H9 (cell line): ENCODE measurements at regions not wholly inside any gene's neighbourhood (a gene's known extent, or its start where the extent isn't known, plus 50 kb on each side); places are given as distances from the start of the nearest gene placed in this dataset.

Experiments
- DNase-seq: peaks from one replicate; pipeline ENCODE4 v3.0.0-alpha.2; 2017
- H2AFZ ChIP-seq: one replicate; pipeline ENCODE4 v1.6.1; 2013; ENCODE audit warnings: mild to moderate bottlenecking, low read length, control low read depth, moderate library complexity
- H2AK5ac ChIP-seq: 2 replicates; pipeline ENCODE4 v1.6.1; 2013; ENCODE audit warnings: low read length, control low read depth, mixed read lengths; ENCODE audit not compliant: insufficient read length
- H2BK120ac ChIP-seq: one replicate; pipeline ENCODE4 v1.6.1; 2013; ENCODE audit warnings: low read depth, mild to moderate bottlenecking, low read length, control low read depth, inconsistent platforms; ENCODE audit not compliant: poor library complexity, severe bottlenecking
- H2BK12ac ChIP-seq: 2 replicates; pipeline ENCODE4 v1.6.1; 2013; ENCODE audit warnings: low read length, control low read depth, mixed read lengths, low read depth; ENCODE audit not compliant: insufficient read length
- H2BK15ac ChIP-seq: 2 replicates; pipeline ENCODE4 v1.6.1; 2013; ENCODE audit warnings: low read depth, low read length, control low read depth
- H2BK20ac ChIP-seq: one replicate; pipeline ENCODE4 v1.6.1; 2013; ENCODE audit warnings: low read depth, mild to moderate bottlenecking, low read length, control low read depth, inconsistent platforms; ENCODE audit not compliant: poor library complexity, severe bottlenecking
- H2BK5ac ChIP-seq: 2 replicates; pipeline ENCODE4 v1.6.1; 2013; ENCODE audit warnings: low read length, control low read depth, mixed read lengths; ENCODE audit not compliant: insufficient read length
- H3K14ac ChIP-seq: 2 replicates; pipeline ENCODE4 v1.6.1; 2013; ENCODE audit warnings: low read length, control low read depth; ENCODE audit not compliant: insufficient read depth
- H3K18ac ChIP-seq: 2 replicates; pipeline ENCODE4 v1.6.1; 2013; ENCODE audit warnings: low read depth, mild to moderate bottlenecking, mixed read lengths, low read length, control low read depth; ENCODE audit not compliant: insufficient read length
- H3K23ac ChIP-seq: 2 replicates; pipeline ENCODE4 v1.6.1; 2013; ENCODE audit warnings: low read length, control low read depth, mixed read lengths, low read depth; ENCODE audit not compliant: insufficient read length
- H3K23me2 ChIP-seq: 2 replicates; pipeline ENCODE4 v1.6.1; 2013; ENCODE audit warnings: low read depth, mild to moderate bottlenecking, mixed read lengths, low read length, control low read depth; ENCODE audit not compliant: insufficient read length, poor library complexity, severe bottlenecking
- H3K27ac ChIP-seq: 2 replicates; pipeline ENCODE4 v1.5.1; 2013; ENCODE audit warnings: low read length, control low read depth, mixed read lengths, low read depth; ENCODE audit not compliant: insufficient read length
- H3K27me3 ChIP-seq: 2 replicates; pipeline ENCODE4 v1.6.1; 2013; ENCODE audit warnings: low read length, control low read depth, inconsistent platforms; ENCODE audit not compliant: insufficient read depth
- H3K4ac ChIP-seq: 2 replicates; pipeline ENCODE4 v1.6.1; 2013; ENCODE audit warnings: low read depth, mild to moderate bottlenecking, control low read depth, inconsistent platforms, low read length, moderate library complexity
- H3K4me1 ChIP-seq: 2 replicates; pipeline ENCODE4 v1.6.1; 2013; ENCODE audit warnings: low read length, control low read depth, inconsistent platforms; ENCODE audit not compliant: insufficient read depth
- H3K4me2 ChIP-seq: 2 replicates; pipeline ENCODE4 v1.6.1; 2013; ENCODE audit warnings: low read length, control low read depth, mixed read lengths; ENCODE audit not compliant: insufficient read length, insufficient read depth
- H3K56ac ChIP-seq: 2 replicates; pipeline ENCODE4 v1.6.1; 2013; ENCODE audit warnings: low read depth, mild to moderate bottlenecking, mixed read lengths, low read length, control low read depth; ENCODE audit not compliant: insufficient read length
- H3K79me1 ChIP-seq: 2 replicates; pipeline ENCODE4 v1.6.1; 2013; ENCODE audit warnings: low read depth, mild to moderate bottlenecking, moderate library complexity, low read length, control low read depth, inconsistent platforms; ENCODE audit not compliant: insufficient read depth, poor library complexity, severe bottlenecking
- H3K79me2 ChIP-seq: 2 replicates; pipeline ENCODE4 v1.6.1; 2013; ENCODE audit warnings: low read length, control low read depth, inconsistent platforms; ENCODE audit not compliant: insufficient read depth
- H3K9ac ChIP-seq: 2 replicates; pipeline ENCODE4 v1.6.1; 2013; ENCODE audit warnings: low read length, control low read depth, mixed read lengths; ENCODE audit not compliant: insufficient read length; ENCODE audit errors: extremely low read depth
- H3K9me3 ChIP-seq: one replicate; pipeline ENCODE4 v1.6.1; 2013; ENCODE audit warnings: low read depth, low read length, inconsistent platforms; ENCODE audit not compliant: control insufficient read depth
- H3T11ph ChIP-seq: one replicate; pipeline ENCODE4 v1.6.1; 2013; ENCODE audit warnings: mild to moderate bottlenecking, low read length, control low read depth, inconsistent platforms
- H4K20me1 ChIP-seq: one replicate; pipeline ENCODE4 v1.6.1; 2013; ENCODE audit not compliant: control insufficient read depth, insufficient read length, insufficient read depth
- H4K5ac ChIP-seq: 2 replicates; pipeline ENCODE4 v1.6.1; 2013; ENCODE audit warnings: low read depth, mild to moderate bottlenecking, mixed read lengths, low read length, control low read depth; ENCODE audit not compliant: insufficient read length
- H4K8ac ChIP-seq: replicated peaks from 2 replicates; pipeline ENCODE4 v1.6.1; 2013; ENCODE audit warnings: low read length, control low read depth, mixed read lengths, low read depth; ENCODE audit not compliant: insufficient read length
- H4K91ac ChIP-seq: 2 replicates; pipeline ENCODE4 v1.6.1; 2013; ENCODE audit warnings: low read depth, mild to moderate bottlenecking, moderate library complexity, mixed read lengths, low read length, control low read depth; ENCODE audit not compliant: insufficient read length
- H3K27ac Mint-ChIP-seq, 3 experiments: 2 replicates in 2 of 3; 3 replicates in 1 of 3; pipeline ENCODE4 v1.8.0; 2020 to 2021; ENCODE audit warnings: mixed read lengths in 3 of 3, mild to moderate bottlenecking in 1 of 3, moderate library complexity in 1 of 3
- H3K27me3 Mint-ChIP-seq: 2 replicates; pipeline ENCODE4 v1.8.0; 2021; ENCODE audit warnings: low read depth, mild to moderate bottlenecking, moderate library complexity, mixed read lengths
- H3K36me3 Mint-ChIP-seq, 3 experiments: 2 replicates in 2 of 3; 3 replicates in 1 of 3; pipeline ENCODE4 v1.8.0; 2020 to 2021; ENCODE audit warnings: low read depth in 3 of 3, mixed read lengths in 3 of 3; ENCODE audit not compliant: insufficient read depth in 1 of 3
- H3K4me1 Mint-ChIP-seq, 2 experiments: 2 replicates each; pipeline ENCODE4 v1.8.0; 2020; ENCODE audit warnings: mixed read lengths in 2 of 2
- H3K4me3 Mint-ChIP-seq, 2 experiments: 2 replicates in 1 of 2; 3 replicates in 1 of 2; pipeline ENCODE4 v1.8.0; 2020 to 2021; ENCODE audit warnings: mild to moderate bottlenecking in 2 of 2, mixed read lengths in 2 of 2, moderate library complexity in 1 of 2
- H3K9me3 Mint-ChIP-seq, 2 experiments: 2 replicates in 1 of 2; 3 replicates in 1 of 2; pipeline ENCODE4 v1.8.0; 2020; ENCODE audit warnings: mild to moderate bottlenecking in 2 of 2, mixed read lengths in 2 of 2, moderate library complexity in 1 of 2
- CTCF ChIP-seq: fragments of 200-600 bp; sonication (generic); conservative IDR thresholded peaks from 3 replicates; pipeline ENCODE4 v1.8.0; 2021; ENCODE audit warnings: antibody characterized with exemption, mild to moderate bottlenecking

- H3K9me3 ChIP-seq, result no peaks in the 10 kb centered on the region
- H2AFZ ChIP-seq, result no peak overlapping the region
- H2AK5ac ChIP-seq, result no peak overlapping the region
- no peak for TF ChIP-seq CTCF
- no peaks in the 10 kb centered on the region for H3K79me2 ChIP-seq
- H2BK12ac ChIP-seq, result no peak overlapping the region
- H3K27ac ChIP-seq, result no peak overlapping the region
- no peak overlapping the region for H2BK20ac ChIP-seq
- H4K20me1 ChIP-seq, result no peaks in the 10 kb centered on the region
- no peak overlapping the region for H3K56ac ChIP-seq
- no peak overlapping the region for H4K5ac ChIP-seq
- Mint-ChIP-seq H3K36me3 (peaks cover 0 to 9% (median 6%) of the 10 kb centered on the region in 3 experiments; a peak in 3 of 7 replicates), H3K27me3 (peaks cover 3% of the 10 kb centered on the region), H3K4me1 (0 out of 4 replicates have a peak, but pooled peaks cover 0 to 2% of the 10 kb centered on the region in 2 experiments), H3K4me3 (no peak overlapping the region), H3K9me3 (peaks cover 5 to 6% of the 10 kb centered on the region in 2 experiments; a peak in 2 of 5 replicates), H3K27ac (no peak overlapping the region)
- no peak overlapping the region for H2BK5ac ChIP-seq
- DNase-seq, result no peak
- H3K4ac ChIP-seq, result no peak overlapping the region
- H3T11ph ChIP-seq, result no peak overlapping the region
- H4K91ac ChIP-seq, result no peak overlapping the region
- no peaks in the 10 kb centered on the region for H3K23me2 ChIP-seq
- H3K4me1 ChIP-seq, result no peaks in the 10 kb centered on the region
- H3K9ac ChIP-seq, result no peak overlapping the region
- no peaks in the 10 kb centered on the region for H3K27me3 ChIP-seq
- H3K14ac ChIP-seq, result no peak overlapping the region
- H3K23ac ChIP-seq, result no peak overlapping the region
- H3K79me1 ChIP-seq, result no peaks in the 10 kb centered on the region
- H3K4me2 ChIP-seq, result no peak overlapping the region
- H4K8ac ChIP-seq, result no peak overlapping the region
- H2BK120ac ChIP-seq, result no peak overlapping the region
- H3K18ac ChIP-seq, result no peak overlapping the region
- H2BK15ac ChIP-seq, result no peak overlapping the region
These were observed 121.3 kb downstream of the CDC42EP3 start for GRCh38 chr2:37550190-37550589.
